Hindlimb muscle (tissue), 1 donor: ENCODE measurements at regions not wholly inside any gene's neighbourhood (a gene's known extent, or its start where the extent isn't known, plus 50 kb on each side); places are given as distances from the start of the nearest gene placed in this dataset.

Source experiments
- DNase-seq: peaks from one replicate; pipeline ENCODE4 v3.0.0-alpha.2; 2013

DNA sequence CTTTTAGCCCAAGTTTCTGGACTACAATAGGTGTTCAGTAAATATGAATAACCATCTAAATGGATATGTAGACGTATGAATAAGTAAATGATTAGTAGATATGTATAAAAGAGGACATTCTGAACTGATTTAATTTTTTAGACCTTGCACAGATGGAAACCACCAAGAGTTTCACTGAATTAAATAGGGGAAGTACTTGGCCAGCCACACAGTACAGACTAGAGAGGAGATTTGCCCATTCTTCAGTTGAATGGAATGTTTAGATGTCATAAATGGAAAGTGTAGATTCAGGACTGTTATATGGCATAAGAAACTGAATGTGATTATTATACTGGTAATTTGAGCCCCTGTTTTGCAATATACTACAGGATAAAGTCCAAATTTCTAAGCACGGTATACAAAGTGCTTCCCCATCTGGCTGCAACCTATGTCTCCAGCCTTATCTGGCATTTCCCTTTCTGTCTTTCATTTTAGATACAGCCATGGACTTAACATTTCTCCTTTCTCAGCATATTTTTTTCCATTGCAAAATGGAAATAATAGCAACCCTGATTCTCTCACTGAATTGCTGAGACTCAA lies 137.8 kb upstream of the HS3ST1 start:
- DNase-seq, result no peak

DNA sequence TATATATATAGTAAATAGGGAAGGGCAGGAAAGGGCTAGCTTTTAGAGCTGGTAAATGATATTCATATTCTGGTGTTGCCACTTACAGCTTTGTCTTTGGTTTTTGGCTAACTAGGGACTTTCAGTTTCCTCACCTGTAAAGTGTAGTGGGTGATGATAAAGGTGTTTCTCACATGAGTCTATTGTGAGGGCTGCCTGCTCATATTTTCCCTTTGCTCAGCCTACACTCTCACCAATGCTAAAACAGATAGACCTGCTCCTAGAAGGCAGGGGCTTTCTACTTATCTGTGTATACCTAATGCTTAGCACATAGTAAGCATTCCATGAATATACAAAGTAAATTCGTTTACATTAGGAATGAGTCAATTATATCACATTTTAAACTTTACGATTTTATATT lies 137.2 kb upstream of the HS3ST1 start:
- no peak for DNase-seq

DNA sequence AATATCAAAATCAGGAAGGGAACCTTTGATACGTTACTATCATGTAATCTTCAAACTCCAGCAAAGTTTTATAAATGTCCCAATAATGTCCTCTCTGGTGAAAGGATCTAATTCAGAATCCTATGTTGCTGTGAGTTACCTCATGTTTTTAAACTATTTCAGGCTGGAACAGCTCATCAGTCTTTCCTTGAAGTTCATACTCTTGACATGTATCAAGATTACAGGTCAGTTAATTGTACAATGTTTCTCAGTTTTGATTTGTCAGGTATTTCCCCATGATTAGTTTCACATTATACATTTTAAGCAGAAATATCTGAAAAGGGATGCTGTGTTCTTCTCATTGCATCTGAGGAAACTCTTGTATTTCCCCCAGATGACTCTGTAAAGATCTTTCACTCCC lies 136.5 kb upstream of the HS3ST1 start:
- DNase-seq, result no peak

DNA sequence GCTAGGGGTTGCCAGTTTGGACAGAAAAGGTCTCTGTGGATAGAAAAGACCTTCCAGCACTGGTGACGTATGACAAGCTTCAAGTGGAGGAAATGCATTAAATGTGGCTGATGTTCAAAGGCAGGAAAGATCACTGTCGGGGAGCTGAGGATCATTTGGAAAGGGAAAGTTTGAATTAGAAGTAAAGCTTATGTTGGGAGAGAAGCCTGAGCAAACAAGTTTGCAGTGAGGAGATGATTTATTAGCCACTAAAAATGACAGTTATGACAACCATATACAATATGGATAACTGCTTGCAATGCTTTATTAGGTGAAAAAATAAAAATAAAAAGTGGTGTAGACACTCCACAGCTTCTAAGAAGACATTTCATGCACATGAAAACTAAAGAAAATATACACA lies 135.3 kb upstream of the HS3ST1 start:
- no peak for DNase-seq

DNA sequence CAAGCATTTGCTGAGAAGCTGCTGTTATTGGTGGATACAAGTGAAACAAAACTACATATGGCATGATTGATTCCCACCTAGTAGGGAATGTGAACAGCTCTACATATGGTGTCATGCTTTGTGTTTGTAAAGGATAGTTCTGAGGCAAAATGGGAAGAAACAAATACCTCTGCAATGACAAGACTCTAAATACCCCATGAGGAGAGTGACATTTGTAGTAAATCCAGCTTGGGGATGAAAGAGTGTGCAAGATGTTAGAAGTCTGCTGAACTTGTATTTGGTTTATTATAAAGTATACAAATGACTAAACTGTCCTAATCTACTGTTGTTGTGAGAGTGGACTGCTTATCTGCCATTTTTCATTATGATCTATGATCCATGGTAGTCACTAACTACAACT lies 120.8 kb upstream of the HS3ST1 start:
- no peak for DNase-seq

DNA sequence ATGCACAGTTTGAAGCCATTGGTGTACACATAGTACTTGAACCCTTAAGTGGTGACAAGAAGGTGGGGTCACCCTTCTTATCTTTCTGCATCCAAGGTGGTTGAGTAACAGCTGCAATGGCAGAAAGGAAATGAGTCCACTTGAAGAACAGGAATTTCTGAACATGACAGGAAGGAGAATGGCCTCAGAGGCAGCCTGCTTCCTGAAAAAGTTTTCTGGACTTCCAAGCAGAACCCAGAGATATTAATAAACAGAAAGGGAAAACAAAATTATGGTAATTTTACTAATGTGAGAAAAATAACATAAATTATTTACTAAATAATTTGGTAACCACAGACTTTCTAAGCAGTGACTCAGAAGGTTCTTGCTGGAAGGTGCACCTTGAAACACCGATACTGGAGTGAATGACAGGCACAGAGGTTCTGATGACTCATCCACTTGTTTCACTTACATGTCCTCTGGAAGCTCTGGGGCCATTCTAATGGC lies 119.9 kb upstream of the HS3ST1 start:
- no peak for DNase-seq

DNA sequence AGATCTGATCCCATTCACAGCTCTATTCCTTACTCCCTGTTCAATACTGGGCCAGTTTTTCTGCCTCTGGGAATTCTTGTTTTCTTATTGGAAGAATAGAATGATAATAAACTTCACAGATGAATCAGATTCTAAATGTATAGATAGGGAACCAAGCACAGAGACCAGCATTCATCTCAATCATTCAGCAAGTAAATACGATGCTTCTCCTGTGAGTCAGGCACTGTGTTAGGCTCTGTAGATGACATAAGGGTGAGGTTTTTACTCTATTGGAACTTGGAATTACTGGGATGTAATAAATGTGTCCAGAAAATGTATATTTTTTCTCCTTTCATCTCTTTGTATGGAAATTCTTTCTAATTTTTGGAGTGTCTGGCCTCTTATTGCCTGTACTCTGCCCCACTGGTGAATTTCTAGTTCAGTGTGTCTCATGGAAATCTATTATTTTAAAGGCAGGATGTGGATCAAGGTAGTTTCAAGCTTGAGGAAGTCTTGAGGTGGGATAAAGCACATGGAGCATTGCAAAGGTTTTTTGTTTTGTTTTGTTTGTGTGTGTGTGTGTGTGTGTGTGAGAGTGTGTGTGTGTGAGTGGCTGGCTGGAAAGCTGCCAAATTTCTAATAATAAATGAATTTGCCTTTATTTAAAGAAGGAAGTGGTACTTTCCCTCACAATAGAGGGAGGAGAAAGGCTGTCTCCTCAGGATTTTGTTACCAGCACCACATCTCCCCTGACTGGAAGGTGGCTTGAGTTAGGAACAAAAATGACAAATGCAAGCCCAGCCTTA lies 117.9 kb upstream of the HS3ST1 start:
- no peak for DNase-seq

DNA sequence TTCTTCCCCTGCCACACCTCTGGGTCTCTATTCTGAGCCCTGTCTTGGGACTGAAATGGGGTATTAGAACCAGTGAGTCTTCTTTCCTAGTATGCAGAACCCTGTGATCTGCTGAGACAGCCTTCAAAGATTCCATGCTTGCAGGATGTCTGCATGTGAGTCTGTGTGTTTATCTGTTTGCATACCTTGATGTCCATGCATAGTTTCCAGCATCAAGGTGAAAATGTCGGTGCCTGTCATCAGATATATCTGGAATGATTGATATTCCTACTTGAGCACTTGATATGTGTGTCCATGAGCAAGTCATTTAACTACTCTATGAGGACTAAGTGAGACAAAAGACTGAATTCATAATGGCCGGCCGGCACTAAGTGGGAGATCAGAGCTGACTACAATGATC lies 117.0 kb upstream of the HS3ST1 start:
- DNase-seq, result no peak

DNA sequence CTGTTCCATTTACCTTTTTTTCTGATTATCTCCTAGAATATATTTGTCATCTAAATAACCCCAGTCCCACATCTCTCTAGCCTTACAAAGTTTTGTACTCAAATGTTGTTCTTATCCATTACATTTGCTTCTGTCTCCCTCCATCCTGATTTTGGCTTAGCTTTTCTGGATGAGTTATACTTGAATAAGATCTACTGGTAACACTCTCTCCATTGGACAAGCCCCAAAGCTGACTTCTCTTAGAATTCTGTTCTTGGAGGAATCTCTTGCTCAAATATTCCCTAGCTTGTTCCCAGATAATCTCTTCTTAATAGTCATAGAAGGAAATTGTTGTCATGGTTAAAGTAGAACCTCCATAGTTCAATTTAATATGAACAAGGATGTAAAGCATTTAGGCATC lies 115.5 kb upstream of the HS3ST1 start:
- DNase-seq, result no peak

DNA sequence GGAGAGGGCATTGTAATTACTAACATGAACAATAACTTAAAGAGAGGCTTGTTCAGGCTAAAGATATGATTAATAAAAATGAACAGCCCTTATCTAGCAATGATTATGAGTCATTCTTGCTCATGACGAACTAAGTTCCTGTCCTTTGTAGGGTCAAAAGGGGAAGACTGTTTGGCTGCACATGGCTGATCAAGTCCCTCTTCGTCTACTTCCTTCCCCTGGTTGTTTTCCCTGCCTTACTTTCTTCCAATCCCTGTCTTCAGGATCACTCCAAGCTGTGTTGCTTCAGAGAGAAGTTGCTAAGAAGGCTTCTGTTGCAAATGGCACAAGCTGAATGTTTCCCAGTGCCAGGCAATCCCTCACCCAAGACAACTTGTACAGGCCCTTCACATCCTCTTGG lies 115.0 kb upstream of the HS3ST1 start:
- no peak for DNase-seq

DNA sequence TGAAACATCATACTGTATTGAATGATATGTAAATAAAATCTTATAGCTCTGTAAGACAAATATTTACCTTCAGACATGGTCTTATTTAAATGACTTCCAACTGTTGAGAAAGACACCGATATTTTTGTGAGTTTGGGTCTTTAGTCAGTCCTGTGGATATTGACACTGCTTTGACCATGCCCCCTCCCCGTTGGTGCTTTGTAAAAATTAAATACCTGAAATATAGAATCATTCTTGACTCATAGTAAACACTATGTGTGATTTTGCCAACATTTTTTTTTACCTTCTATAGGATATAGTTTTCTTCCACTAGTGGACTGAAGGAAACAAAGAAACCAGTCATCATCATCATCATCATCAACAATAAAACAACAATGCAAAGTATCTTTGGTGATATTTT lies 114.3 kb upstream of the HS3ST1 start:
- no peak for DNase-seq

DNA sequence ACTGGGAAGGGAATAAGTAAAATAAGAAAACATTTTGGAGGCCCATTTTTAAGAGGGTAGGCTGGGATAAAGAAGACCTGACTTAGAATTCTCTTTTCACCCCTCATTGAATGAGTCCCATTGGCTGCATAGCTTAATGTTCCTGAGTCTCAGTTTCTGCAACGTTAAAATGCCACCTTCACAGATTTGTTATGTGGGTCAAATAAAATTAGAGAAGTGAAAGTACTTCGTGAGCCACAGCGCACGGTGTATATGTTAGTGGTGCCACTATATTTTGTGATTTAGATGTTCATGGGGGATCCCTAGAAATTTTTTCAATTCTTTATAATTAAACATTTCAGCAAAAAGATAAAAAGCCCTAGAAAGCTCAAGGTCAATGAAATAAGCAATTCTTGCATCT lies 109.2 kb upstream of the HS3ST1 start:
- DNase-seq, result no peak

DNA sequence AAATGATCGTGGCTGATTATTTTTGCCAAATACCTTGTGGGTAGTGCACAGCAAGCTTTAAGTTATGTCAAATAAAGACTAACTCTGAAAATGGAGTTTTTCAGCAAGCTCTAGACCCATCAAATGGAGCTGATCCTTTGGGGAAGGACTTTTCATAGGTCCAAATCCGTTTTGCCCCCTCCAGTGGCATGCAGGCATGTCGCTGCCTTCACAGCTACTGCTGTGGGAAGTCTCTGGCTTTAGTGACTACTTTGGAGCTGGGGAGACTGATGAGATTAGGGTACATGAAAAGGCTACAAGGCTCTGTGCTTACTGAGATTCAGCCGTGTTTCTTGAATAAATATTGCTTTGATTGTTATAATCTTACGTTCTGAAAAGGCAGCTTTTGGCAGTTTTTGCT lies 106.6 kb upstream of the HS3ST1 start:
- DNase-seq, result no peak

DNA sequence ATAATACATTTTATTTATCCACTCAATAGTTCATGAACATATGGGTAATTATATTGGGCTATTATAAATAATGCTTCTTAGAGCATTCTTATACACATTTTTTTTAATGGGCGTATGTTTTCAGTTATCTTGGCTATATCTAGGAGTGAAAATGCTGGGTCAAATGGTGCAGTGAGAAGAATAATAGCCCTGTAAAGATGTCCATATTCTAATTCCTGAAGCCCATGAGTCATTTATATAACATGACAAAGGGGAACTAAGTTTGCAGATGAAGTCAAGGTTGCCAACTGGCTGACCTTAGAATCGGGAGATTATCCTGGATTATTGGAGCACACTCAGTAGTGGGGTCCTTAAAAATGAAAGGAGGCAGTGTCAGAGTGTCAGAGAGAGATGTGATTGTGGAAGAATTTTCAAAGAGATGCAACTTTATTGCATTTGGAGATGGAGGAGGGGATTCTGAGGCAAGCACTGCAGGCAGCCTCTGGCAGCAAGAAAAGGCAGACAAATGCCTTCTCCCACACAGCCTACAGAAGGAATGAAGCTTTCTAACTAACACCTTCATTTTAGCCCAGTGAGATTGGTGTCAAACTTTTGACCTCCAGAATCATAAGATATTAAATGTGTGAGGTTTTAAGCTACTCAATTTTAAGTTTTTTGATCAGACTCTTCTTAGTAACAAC lies 106.1 kb upstream of the HS3ST1 start:
- DNase-seq, result no peak

DNA sequence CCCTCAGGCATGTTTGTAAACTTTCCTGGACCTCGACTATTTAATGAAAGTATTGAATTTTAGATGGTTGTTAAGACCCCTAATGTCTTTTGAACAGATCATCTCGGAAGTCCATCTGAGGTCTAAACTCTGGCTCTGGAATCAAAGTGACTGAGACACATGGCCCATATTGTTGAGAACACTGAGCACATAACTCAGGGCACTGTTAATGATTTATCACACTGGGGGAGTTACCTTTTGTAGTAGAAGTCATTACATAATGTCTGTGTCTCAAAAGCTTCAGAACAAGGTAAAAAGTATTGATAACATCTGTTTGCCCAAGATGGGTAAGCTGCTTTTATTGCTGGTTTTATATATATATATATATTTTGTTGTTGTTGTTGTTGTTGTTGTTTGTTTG lies 103.4 kb upstream of the HS3ST1 start:
- no peak for DNase-seq

DNA sequence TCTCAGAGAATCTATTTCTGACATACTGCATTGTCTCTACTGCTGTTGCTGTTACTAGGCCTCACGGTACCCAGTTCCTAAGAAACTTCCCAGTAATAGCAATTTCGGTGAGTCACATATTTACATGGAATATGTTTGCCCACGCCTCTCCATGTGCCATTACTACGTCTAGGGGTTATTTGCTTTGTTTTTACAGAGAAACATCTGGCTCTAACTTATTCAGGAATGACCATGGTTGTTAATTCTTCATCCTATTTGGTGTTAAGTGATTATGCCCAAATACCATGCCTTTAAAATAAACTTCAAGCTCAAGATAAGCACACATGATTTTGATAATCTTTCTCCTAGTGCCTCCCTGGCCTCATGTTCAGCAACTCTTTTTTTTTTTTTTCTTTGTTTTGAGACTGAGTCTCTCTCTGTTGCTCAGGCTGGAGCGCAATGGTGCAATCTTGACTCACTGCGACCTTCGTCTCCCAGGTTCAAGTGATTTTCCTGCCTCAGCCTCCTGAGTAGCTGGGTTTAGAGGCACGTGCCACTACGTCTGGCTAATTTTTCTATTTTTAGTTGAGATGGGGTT lies 101.0 kb upstream of the HS3ST1 start:
- no peak for DNase-seq

DNA sequence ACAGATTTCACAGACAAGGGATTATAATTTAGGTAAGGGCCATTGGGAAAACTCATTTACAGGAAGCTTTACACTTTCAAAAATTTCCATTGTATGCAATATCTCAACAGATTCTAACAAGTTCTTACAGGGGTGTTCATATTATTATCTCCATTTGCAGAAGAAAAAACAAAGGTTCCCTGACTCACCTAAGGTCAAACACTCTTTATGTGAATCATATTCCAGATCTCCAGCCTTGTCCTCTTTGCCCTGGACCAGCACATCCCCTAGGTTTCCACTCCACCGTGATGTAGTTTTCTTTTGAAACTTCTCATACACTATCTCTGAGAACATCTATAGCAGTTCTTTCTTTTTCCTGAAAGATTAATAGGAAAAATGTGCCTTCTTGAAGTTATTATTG lies 96.4 kb upstream of the HS3ST1 start:
- no peak for DNase-seq

DNA sequence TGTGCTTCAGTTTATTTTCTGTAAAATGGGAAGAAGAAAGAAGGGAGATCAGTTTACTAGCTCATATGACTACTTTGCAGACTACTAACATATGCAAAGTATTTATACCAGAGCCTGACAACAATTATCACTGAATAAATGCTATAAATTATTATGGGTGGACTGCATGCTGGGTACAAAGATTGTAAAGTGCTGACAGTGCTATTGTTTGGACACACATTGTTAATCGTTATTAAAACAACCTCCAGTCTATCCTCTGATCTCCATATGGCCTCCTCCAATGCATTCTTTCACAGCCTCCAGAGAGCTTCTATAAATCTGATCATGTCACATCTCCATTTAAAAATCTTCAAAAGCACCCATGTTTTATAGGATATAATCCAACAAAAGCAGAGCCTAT lies 90.1 kb upstream of the HS3ST1 start:
- DNase-seq, result no peak

DNA sequence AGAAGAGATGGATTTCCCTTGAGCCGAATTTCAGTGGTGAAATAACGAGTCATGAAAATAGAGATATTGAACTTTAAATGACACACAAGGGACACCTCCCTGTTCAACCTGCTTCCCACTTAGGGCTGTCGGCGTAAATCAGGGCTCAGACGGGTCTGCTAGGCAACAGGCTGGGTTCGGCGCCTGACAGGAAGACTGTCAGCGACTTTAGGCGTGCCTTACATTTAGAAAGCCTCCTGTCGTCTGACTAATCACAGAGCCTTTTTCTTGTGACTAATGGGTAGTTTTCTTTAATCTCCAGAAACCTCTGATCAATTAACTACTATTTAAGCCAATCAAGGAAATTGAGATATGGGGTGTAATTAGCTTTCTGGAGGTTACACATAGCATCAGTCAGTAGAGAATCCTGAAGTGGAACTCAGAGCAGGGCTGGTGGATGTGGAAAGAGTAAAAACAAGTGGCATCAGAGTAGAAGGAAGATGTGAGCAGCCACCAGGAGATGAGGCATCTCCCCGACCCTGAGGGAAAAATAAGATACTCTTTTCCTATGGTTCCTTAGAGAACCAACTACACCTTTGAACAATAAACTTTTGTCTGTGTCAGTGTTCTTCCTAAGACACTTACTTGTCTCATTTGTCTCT lies 86.2 kb upstream of the HS3ST1 start:
- no peak for DNase-seq

DNA sequence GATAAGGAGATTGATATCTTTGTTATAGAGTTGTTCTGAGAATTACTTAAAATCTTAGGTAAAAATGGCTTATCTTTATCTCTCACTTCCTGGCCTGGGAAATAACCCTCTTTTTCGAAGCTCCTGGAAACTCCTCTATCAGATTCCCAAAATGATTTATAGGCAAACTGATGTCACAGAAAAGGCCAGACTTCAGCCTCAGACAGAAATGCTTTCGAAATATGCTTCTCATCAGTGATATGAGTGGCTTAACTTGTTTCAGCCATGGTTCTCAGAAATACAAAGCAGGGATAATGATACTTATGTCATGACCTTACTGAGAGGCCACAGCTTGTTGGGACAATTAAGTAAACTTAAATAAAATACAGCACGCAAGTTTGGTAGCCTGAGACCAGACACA lies 85.3 kb upstream of the HS3ST1 start:
- no peak for DNase-seq

DNA sequence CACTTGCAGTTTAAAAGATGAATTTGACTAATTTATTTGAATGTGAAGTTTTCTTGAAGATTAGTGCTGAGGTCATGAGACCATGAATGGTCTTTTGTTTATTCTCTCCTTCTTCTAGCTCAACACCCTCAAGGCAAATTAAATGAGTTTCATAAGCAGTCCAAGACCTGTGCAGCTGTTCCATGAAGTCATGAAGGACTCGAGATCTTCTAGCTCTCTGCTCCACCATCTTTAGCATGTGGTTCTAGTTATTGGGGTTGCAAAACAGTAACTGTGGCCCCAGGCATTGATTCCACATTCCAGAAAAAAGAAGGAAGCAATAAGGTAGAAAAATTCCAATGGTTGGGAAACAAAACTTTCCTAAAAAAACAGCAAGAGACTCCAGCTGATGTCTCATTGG lies 84.2 kb upstream of the HS3ST1 start:
- DNase-seq, result no peak

DNA sequence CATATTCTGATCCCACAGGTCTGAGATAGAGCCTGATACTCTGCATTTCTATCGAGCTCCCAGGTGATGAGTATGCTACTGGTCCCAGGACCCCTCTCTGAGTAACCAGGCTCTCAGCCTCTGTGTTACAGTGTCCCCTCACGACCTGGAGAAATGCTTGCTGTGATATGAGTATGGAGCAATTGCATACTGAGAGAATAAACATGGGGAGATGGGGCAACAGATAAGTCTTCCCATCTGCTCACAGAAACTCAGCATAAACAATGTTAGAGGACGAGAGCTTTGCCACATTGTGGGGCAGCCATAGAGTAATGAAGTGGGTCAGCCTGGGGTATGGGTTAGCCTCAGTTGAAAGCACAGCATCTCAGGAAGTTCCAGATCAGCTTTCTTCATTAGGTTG lies 82.6 kb upstream of the HS3ST1 start:
- DNase-seq, result no peak

DNA sequence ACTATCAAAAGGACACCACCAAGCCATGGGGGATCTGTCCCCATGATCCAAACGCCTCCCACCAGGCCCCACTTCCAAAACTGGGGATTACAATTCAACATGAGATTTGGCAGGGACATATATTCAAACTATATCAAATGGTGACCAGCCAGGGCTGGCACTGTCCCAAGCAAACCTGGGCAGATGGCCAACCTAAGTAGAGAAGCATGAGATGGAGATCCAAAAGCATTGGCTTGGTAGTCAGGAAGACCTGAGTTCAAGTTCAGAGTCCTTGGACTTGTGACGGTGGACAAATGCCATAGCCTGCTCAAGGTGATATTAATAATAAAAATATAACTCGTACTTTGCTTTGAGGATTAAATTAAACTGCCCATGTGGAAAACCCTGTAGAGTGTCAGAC lies 79.2 kb upstream of the HS3ST1 start:
- DNase-seq, result no peak
